Large intestine (tissue), 3 donors: ENCODE measurements at regions not wholly inside any gene's neighbourhood (a gene's known extent, or its start where the extent isn't known, plus 50 kb on each side); places are given as distances from the start of the nearest gene placed in this dataset.

ENCODE experiments used
- DNase-seq, 2 donors: peaks; one replicate each; pipeline versions ENCODE4 v3.0.0 to v3.0.0-alpha.2; 2013
- H3K27ac ChIP-seq: one replicate; pipeline ENCODE4 v1.5.1; 2013; ENCODE audit warnings: low read length
- H3K27me3 ChIP-seq: 2 replicates; pipeline ENCODE4 v1.6.1; 2013; ENCODE audit warnings: low read length; ENCODE audit not compliant: control insufficient read depth, insufficient read depth
- H3K36me3 ChIP-seq: 2 replicates; pipeline ENCODE4 v1.6.1; 2013; ENCODE audit warnings: low read length; ENCODE audit not compliant: control insufficient read depth, insufficient read depth
- H3K4me1 ChIP-seq: one replicate; pipeline ENCODE4 v1.6.1; 2013; ENCODE audit warnings: low read length; ENCODE audit not compliant: control insufficient read depth, insufficient read depth
- H3K4me3 ChIP-seq: one replicate; pipeline ENCODE4 v1.5.1; 2013; ENCODE audit warnings: low read length
- H3K9me3 ChIP-seq: one replicate; pipeline ENCODE4 v1.6.1; 2013; ENCODE audit warnings: mild to moderate bottlenecking, low read depth, low read length, moderate library complexity; ENCODE audit not compliant: control insufficient read depth
- WGBS: methylation state at CpG from one replicate; pipeline ENCODE4 v1.1.5; 2013; ENCODE audit warnings: low lambda C conversion rate; ENCODE audit not compliant: insufficient coverage; 5-methylcytosine and 5-hydroxymethylcytosine counted together

DNA sequence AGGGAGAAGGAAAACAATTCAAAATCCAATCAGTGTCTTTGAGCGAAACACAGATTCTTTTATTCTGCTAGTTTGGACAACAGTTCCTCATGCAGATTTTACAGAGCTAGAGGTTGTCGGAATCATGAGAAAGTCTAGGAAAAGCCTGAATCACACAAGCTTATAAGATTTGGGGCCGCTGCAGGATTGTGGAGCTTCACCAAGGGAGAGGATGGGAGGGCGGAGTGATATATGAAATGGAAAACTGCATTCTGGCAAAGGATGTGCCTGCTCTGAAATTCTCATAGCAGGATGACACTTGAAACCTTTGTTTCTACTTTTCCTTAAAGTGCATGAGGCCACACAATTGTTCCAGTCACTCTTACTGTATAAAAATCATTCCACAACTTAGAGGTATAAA, 134.3 kb downstream of the OR2K2 start:
- no peaks in the 10 kb centered on the region for H3K27me3 ChIP-seq
- no peaks in the 10 kb centered on the region for H3K4me1 ChIP-seq
- WGBS: no CpG with 5 or more reads among the region's 4 CpGs
- DNase-seq: no peak
- H3K9me3 ChIP-seq: no peaks in the 10 kb centered on the region
- no peaks in the 10 kb centered on the region for H3K36me3 ChIP-seq
- H3K27ac ChIP-seq: no peak overlapping the region
- H3K4me3 ChIP-seq: no peak overlapping the region

- Histone ChIP-seq H3K9me3 (no peaks in the 10 kb centered on the region), H3K27ac (no peak overlapping the region)
- DNase-seq: no peak
Observed at GRCh38 chr9:111193095-111193494, 136.9 kb downstream of the OR2K2 start.

GRCh38 chr9:111192650-111193049, 137.4 kb downstream of the OR2K2 start:
- WGBS: 80% methylated on average over 2 of the region's 2 CpGs

More at GRCh38 chr9:111193095-111193494, 136.9 kb downstream of the OR2K2 start:
- no peaks in the 10 kb centered on the region for H3K4me1 ChIP-seq
- H3K36me3 ChIP-seq: no peaks in the 10 kb centered on the region
- H3K4me3 ChIP-seq: no peak overlapping the region
- H3K27me3 ChIP-seq: no peaks in the 10 kb centered on the region

GRCh38 chr9:111190347-111190746, 139.7 kb downstream of the OR2K2 start:
- Histone ChIP-seq H3K27me3 (no peaks in the 10 kb centered on the region), H3K4me1 (no peaks in the 10 kb centered on the region), H3K36me3 (no peaks in the 10 kb centered on the region), H3K4me3 (no peak overlapping the region), H3K27ac (no peak overlapping the region), H3K9me3 (no peaks in the 10 kb centered on the region)
- DNase-seq: no peak

More at GRCh38 chr9:111192650-111193049, 137.4 kb downstream of the OR2K2 start:
- Histone ChIP-seq H3K27me3 (no peaks in the 10 kb centered on the region), H3K4me3 (no peak overlapping the region), H3K36me3 (no peaks in the 10 kb centered on the region), H3K4me1 (no peaks in the 10 kb centered on the region), H3K27ac (no peak overlapping the region), H3K9me3 (no peaks in the 10 kb centered on the region)
- no peak for DNase-seq

GRCh38 chr9:111187376-111187775, 142.6 kb downstream of the OR2K2 start:
- WGBS: 100% methylated on average over 1 of the region's 1 CpG
- Histone ChIP-seq H3K27ac (no peak overlapping the region), H3K36me3 (no peaks in the 10 kb centered on the region), H3K4me3 (no peak overlapping the region), H3K4me1 (no peaks in the 10 kb centered on the region), H3K9me3 (no peaks in the 10 kb centered on the region), H3K27me3 (no peaks in the 10 kb centered on the region)
- no peak for DNase-seq

DNA sequence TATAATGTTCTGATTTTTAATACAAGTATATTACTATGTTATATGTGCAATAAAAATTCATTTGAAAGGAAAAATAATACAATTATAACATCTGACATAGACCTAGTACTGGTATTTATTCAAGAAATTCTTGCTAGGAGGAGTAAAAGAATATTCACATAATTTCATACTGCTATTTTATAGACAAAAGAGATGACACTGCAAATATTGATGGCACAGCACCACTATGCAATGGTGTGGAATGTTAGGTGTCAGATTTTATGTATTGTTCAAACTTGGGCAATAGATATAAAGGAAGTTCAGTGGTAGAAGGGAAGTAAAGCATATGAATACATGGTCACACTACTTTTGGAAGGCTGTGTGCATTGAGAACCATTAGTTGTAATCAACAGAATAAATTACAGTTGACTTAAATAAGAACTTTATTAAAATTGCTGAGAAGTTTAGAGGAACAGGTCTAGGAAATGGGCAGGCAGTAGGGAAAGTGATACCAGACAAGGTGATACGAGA, 143.9 kb downstream of the OR2K2 start:
- WGBS: no CpG with 5 or more reads among the region's 1 CpG
- DNase-seq: no peak
- no peaks in the 10 kb centered on the region for H3K36me3 ChIP-seq
- no peaks in the 10 kb centered on the region for H3K9me3 ChIP-seq
- H3K27me3 ChIP-seq: no peaks in the 10 kb centered on the region
- no peaks in the 10 kb centered on the region for H3K4me1 ChIP-seq
- H3K4me3 ChIP-seq: no peak overlapping the region
- H3K27ac ChIP-seq: no peak overlapping the region

- no peak overlapping the region for H3K4me3 ChIP-seq
Observed at GRCh38 chr9:111180811-111181210, 142.5 kb upstream of the LPAR1 start.

GRCh38 chr9:111179577-111179976, 141.3 kb upstream of the LPAR1 start:
- no peaks in the 10 kb centered on the region for H3K4me1 ChIP-seq
- H3K27ac ChIP-seq: no peak overlapping the region
- DNase-seq: no peak
- H3K27me3 ChIP-seq: no peaks in the 10 kb centered on the region
- no peak overlapping the region for H3K4me3 ChIP-seq
- no peaks in the 10 kb centered on the region for H3K36me3 ChIP-seq
- H3K9me3 ChIP-seq: no peaks in the 10 kb centered on the region
- 100% methylated on average over 2 of the region's 5 CpGs for WGBS

More at GRCh38 chr9:111180811-111181210, 142.5 kb upstream of the LPAR1 start:
- Histone ChIP-seq H3K4me1 (no peaks in the 10 kb centered on the region), H3K9me3 (no peaks in the 10 kb centered on the region), H3K27ac (no peak overlapping the region), H3K27me3 (no peaks in the 10 kb centered on the region), H3K36me3 (no peaks in the 10 kb centered on the region)
- no CpG with 5 or more reads among the region's 2 CpGs for WGBS
- no peak for DNase-seq

GRCh38 chr9:111178331-111179055, 140.2 kb upstream of the LPAR1 start:
- Histone ChIP-seq H3K9me3 (no peaks in the 10 kb centered on the region), H3K4me1 (no peaks in the 10 kb centered on the region), H3K4me3 (no peak overlapping the region), H3K27me3 (no peaks in the 10 kb centered on the region), H3K27ac (no peak overlapping the region), H3K36me3 (no peaks in the 10 kb centered on the region)
- DNase-seq: no peak
- 80% methylated on average over 5 of the region's 9 CpGs for WGBS

- Histone ChIP-seq H3K36me3 (no peaks in the 10 kb centered on the region), H3K4me3 (no peak overlapping the region), H3K9me3 (no peaks in the 10 kb centered on the region), H3K27ac (no peak overlapping the region), H3K27me3 (no peaks in the 10 kb centered on the region), H3K4me1 (no peaks in the 10 kb centered on the region)
- no peak for DNase-seq
- WGBS: no CpG with 5 or more reads among the region's 6 CpGs
Observed at GRCh38 chr9:111176511-111176910, 138.2 kb upstream of the LPAR1 start.

- DNase-seq: no peak
- Histone ChIP-seq H3K27ac (no peak overlapping the region), H3K36me3 (no peaks in the 10 kb centered on the region), H3K4me1 (no peaks in the 10 kb centered on the region), H3K4me3 (no peak overlapping the region), H3K27me3 (no peaks in the 10 kb centered on the region), H3K9me3 (no peaks in the 10 kb centered on the region)
Observed at GRCh38 chr9:111175350-111175749, 137.1 kb upstream of the LPAR1 start.
